IPS-NIHi7 (cell line): ENCODE measurements at regions not wholly inside any gene's neighbourhood (a gene's known extent, or its start where the extent isn't known, plus 50 kb on each side); places are given as distances from the start of the nearest gene placed in this dataset.

Experiments used
- DNase-seq: peaks from one replicate; pipeline ENCODE4 v3.0.0; 2012; ENCODE audit warnings: mixed read lengths; ENCODE audit errors: extremely low spot score

- no peak for DNase-seq
Measured at GRCh38 chr7:46678421-46678820, 757.3 kb upstream of the IGFBP3 start.

- DNase-seq = no peak
Measured at GRCh38 chr7:46675456-46675855, 754.4 kb upstream of the IGFBP3 start.

- no peak for DNase-seq
Measured at GRCh38 chr7:46672861-46673260, 751.8 kb upstream of the IGFBP3 start.

- DNase-seq = no peak
Measured at GRCh38 chr7:46671108-46671769, 750.2 kb upstream of the IGFBP3 start.

- DNase-seq = no peak
Measured at GRCh38 chr7:46669028-46669427, 748.0 kb upstream of the IGFBP3 start.

GRCh38 chr7:46664453-46664852 is 743.4 kb upstream of the IGFBP3 start:
- DNase-seq = no peak

GRCh38 chr7:46663025-46663424 is 742.0 kb upstream of the IGFBP3 start:
- DNase-seq = no peak

- DNase-seq = no peak
Measured at GRCh38 chr7:46661431-46661830, 740.4 kb upstream of the IGFBP3 start.

- DNase-seq = no peak
Measured at GRCh38 chr7:46660402-46660980, 739.4 kb upstream of the IGFBP3 start.

- DNase-seq = no peak
Measured at GRCh38 chr7:46658281-46658680, 737.2 kb upstream of the IGFBP3 start.

GRCh38 chr7:46654546-46655443 is 733.7 kb upstream of the IGFBP3 start:
- no peak for DNase-seq

GRCh38 chr7:46653848-46654247 is 732.8 kb upstream of the IGFBP3 start:
- DNase-seq = no peak

- DNase-seq = no peak
Measured at GRCh38 chr7:46652317-46652716, 731.2 kb upstream of the IGFBP3 start.

- DNase-seq = no peak
Measured at GRCh38 chr7:46651561-46652088, 730.6 kb upstream of the IGFBP3 start.

GRCh38 chr7:46651070-46651469 is 730.0 kb upstream of the IGFBP3 start:
- DNase-seq = no peak

- no peak for DNase-seq
Measured at GRCh38 chr7:46649876-46650275, 728.8 kb upstream of the IGFBP3 start.

GRCh38 chr7:46637793-46638735 is 717.0 kb upstream of the IGFBP3 start:
- no peak for DNase-seq

GRCh38 chr7:46636022-46636421 is 715.0 kb upstream of the IGFBP3 start:
- no peak for DNase-seq

- no peak for DNase-seq
Measured at GRCh38 chr7:46633630-46634240, 712.7 kb upstream of the IGFBP3 start.

- no peak for DNase-seq
Measured at GRCh38 chr7:46633200-46633599, 712.1 kb upstream of the IGFBP3 start.

GRCh38 chr7:46630031-46630430 is 709.0 kb upstream of the IGFBP3 start:
- DNase-seq = no peak
